ENCODE measurements at regions not wholly inside any gene's neighbourhood (a gene's known extent, or its start where the extent isn't known, plus 50 kb on each side); places are given as distances from the start of the nearest gene placed in this dataset.
A peak's percentile ranks its signal among the peaks of the same experiment; 100 is the strongest.

DNA sequence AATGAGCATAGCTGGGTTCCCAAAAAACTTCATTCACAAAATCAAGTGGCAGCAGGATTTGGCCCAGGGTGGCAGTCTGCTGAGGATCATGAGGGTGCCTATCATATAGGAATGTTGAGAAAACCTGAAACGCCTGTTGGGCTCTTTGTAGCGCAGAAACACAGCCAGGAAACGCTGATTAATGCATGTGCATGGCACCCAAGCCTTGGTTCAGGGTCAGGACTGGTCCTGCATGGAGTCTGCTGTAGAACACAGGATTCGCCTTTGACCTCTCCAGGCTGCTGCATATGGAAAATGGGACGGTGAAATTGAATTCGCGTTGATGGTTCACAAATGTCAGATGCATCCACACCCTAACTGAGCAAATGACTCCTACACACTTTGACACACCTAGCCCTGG lies 227.9 kb upstream of the COPS8 start:
- Mint-ChIP-seq H3K27me3 (ENCODE audit: low read depth) (peaks cover 33% of the 10 kb centered on the region), H3K36me3 (peaks cover 13% of the 10 kb centered on the region), H3K9me3 (peaks cover 19% of the 10 kb centered on the region), H3K4me3 (no peak overlapping the region), H3K4me1 (peaks cover 65% of the 10 kb centered on the region), H3K27ac (no peak overlapping the region)
- ChIA-PET POLR2A (no interaction called here), CTCF (interaction anchor here (1.5 kb wide), 1 partner anchor 677 kb away, joined by 3 read pairs; no protein-coding TSS in a partner anchor)
- no peak for DNase-seq (ENCODE audit: low spot score)
- no peak for ATAC-seq
- no peak for TF ChIP-seq NR1H2 (CRISPR knock-in tag; IDR thresholded peaks at IDR 0.05)

DNA sequence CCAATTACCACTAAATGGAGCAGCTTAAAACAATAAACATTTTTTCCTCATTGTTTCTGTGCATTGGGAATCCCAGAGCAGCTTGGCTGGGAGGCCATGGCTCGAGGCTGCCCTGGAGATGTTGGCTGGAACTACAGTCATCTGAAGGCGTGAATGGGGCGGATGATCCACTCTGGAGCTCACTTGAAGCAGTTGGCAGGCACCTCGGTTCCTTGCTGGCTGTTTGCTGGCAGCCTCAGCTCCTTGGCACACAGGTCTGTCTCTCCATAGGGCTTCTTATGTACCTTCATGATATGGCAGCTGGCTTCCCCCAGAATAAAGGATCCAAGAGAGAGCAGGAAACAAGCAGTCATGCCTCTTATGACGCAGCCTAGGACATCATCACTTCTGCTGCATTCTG lies 227.0 kb upstream of the COPS8 start:
- H3K36me3 Mint-ChIP-seq: peaks cover 13% of the 10 kb centered on the region
- no peak overlapping the region for H3K27ac Mint-ChIP-seq
- ATAC-seq (no peak), DNase-seq (ENCODE audit: low spot score) (no peak)
- TF ChIP-seq SP1 (CRISPR knock-in tag; conservative IDR thresholded peaks at IDR 0.05): no peak
- no peak for TF ChIP-seq FOXP1 (CRISPR knock-in tag; IDR thresholded peaks at IDR 0.05; ENCODE audit: borderline replicate concordance)
- TF ChIP-seq, protein P1, sequence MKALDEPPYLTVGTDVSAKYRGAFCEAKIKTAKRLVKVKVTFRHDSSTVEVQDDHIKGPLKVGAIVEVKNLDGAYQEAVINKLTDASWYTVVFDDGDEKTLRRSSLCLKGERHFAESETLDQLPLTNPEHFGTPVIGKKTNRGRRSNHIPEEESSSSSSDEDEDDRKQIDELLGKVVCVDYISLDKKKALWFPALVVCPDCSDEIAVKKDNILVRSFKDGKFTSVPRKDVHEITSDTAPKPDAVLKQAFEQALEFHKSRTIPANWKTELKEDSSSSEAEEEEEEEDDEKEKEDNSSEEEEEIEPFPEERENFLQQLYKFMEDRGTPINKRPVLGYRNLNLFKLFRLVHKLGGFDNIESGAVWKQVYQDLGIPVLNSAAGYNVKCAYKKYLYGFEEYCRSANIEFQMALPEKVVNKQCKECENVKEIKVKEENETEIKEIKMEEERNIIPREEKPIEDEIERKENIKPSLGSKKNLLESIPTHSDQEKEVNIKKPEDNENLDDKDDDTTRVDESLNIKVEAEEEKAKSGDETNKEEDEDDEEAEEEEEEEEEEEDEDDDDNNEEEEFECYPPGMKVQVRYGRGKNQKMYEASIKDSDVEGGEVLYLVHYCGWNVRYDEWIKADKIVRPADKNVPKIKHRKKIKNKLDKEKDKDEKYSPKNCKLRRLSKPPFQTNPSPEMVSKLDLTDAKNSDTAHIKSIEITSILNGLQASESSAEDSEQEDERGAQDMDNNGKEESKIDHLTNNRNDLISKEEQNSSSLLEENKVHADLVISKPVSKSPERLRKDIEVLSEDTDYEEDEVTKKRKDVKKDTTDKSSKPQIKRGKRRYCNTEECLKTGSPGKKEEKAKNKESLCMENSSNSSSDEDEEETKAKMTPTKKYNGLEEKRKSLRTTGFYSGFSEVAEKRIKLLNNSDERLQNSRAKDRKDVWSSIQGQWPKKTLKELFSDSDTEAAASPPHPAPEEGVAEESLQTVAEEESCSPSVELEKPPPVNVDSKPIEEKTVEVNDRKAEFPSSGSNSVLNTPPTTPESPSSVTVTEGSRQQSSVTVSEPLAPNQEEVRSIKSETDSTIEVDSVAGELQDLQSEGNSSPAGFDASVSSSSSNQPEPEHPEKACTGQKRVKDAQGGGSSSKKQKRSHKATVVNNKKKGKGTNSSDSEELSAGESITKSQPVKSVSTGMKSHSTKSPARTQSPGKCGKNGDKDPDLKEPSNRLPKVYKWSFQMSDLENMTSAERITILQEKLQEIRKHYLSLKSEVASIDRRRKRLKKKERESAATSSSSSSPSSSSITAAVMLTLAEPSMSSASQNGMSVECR (CRISPR knock-in tag; IDR thresholded peaks at IDR 0.05; ENCODE audit: borderline replicate concordance): no peak
- TF ChIP-seq, protein P2, sequence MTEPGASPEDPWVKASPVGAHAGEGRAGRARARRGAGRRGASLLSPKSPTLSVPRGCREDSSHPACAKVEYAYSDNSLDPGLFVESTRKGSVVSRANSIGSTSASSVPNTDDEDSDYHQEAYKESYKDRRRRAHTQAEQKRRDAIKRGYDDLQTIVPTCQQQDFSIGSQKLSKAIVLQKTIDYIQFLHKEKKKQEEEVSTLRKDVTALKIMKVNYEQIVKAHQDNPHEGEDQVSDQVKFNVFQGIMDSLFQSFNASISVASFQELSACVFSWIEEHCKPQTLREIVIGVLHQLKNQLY (CRISPR knock-in tag; IDR thresholded peaks at IDR 0.05): no peak
- TF ChIP-seq, protein P3, sequence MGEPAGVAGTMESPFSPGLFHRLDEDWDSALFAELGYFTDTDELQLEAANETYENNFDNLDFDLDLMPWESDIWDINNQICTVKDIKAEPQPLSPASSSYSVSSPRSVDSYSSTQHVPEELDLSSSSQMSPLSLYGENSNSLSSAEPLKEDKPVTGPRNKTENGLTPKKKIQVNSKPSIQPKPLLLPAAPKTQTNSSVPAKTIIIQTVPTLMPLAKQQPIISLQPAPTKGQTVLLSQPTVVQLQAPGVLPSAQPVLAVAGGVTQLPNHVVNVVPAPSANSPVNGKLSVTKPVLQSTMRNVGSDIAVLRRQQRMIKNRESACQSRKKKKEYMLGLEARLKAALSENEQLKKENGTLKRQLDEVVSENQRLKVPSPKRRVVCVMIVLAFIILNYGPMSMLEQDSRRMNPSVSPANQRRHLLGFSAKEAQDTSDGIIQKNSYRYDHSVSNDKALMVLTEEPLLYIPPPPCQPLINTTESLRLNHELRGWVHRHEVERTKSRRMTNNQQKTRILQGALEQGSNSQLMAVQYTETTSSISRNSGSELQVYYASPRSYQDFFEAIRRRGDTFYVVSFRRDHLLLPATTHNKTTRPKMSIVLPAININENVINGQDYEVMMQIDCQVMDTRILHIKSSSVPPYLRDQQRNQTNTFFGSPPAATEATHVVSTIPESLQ (CRISPR knock-in tag; IDR thresholded peaks at IDR 0.05): no peak
- peaks cover 57% of the 10 kb centered on the region for H3K4me1 Mint-ChIP-seq
- ChIA-PET CTCF (no interaction called here), POLR2A (no interaction called here)
- peaks cover 25% of the 10 kb centered on the region for H3K9me3 Mint-ChIP-seq
- H3K4me3 Mint-ChIP-seq: no peak overlapping the region
- peaks cover 28% of the 10 kb centered on the region for H3K27me3 Mint-ChIP-seq (ENCODE audit: low read depth)

DNA sequence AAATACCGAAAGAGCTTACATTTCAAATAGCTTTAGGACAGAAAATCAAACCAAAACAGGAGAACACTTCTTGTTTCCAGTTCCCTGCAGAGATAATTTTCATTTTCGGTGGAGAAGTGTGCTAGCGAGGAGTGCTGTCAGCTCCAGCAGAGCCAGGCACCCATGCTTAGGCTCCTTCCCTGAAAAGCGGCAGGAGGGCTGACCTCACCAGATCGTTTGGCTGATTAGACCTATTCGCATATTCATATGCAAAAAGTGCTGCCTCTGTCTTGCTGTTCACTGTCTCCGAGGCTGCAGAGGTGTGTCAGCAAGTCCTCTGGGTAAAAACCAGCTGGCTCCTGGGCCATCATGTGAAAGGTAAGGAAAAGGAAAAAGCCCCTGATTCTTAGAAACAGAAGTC lies 225.8 kb upstream of the COPS8 start:
- peak; percentile 44 for ATAC-seq
- Mint-ChIP-seq H3K4me3 (no peak overlapping the region), H3K4me1 (peaks cover 54% of the 10 kb centered on the region), H3K9me3 (peaks cover 37% of the 10 kb centered on the region), H3K27ac (no peak overlapping the region), H3K27me3 (ENCODE audit: low read depth) (peaks cover 33% of the 10 kb centered on the region), H3K36me3 (peaks cover 22% of the 10 kb centered on the region)
- ChIA-PET CTCF (interaction anchor here (0.9 to 1.2 kb wide), 2 partner anchors 347 to 550 kb away, joined by 3 read pairs; no protein-coding TSS in a partner anchor), POLR2A (no interaction called here)
- DNase-seq (ENCODE audit: low spot score): no peak
- TF ChIP-seq CREB1 (CRISPR knock-in tag; IDR thresholded peaks at IDR 0.05): no peak
- TF ChIP-seq, protein P4, sequence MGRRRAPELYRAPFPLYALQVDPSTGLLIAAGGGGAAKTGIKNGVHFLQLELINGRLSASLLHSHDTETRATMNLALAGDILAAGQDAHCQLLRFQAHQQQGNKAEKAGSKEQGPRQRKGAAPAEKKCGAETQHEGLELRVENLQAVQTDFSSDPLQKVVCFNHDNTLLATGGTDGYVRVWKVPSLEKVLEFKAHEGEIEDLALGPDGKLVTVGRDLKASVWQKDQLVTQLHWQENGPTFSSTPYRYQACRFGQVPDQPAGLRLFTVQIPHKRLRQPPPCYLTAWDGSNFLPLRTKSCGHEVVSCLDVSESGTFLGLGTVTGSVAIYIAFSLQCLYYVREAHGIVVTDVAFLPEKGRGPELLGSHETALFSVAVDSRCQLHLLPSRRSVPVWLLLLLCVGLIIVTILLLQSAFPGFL (CRISPR knock-in tag; IDR thresholded peaks at IDR 0.05; ENCODE audit: borderline replicate concordance): no peak
- TF ChIP-seq, protein P5, sequence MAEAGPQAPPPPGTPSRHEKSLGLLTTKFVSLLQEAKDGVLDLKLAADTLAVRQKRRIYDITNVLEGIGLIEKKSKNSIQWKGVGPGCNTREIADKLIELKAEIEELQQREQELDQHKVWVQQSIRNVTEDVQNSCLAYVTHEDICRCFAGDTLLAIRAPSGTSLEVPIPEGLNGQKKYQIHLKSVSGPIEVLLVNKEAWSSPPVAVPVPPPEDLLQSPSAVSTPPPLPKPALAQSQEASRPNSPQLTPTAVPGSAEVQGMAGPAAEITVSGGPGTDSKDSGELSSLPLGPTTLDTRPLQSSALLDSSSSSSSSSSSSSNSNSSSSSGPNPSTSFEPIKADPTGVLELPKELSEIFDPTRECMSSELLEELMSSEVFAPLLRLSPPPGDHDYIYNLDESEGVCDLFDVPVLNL (CRISPR knock-in tag; IDR thresholded peaks at IDR 0.05; ENCODE audit: borderline replicate concordance, low read depth): no peak
- 0 out of 2 replicates have a peak, but pooled peaks have one; percentile 23 for TF ChIP-seq ZNF423 (CRISPR knock-in tag; IDR thresholded peaks at IDR 0.05)
